ENCODE measurements at regions not wholly inside any gene's neighbourhood (a gene's known extent, or its start where the extent isn't known, plus 50 kb on each side); places are given as distances from the start of the nearest gene placed in this dataset.

DNA sequence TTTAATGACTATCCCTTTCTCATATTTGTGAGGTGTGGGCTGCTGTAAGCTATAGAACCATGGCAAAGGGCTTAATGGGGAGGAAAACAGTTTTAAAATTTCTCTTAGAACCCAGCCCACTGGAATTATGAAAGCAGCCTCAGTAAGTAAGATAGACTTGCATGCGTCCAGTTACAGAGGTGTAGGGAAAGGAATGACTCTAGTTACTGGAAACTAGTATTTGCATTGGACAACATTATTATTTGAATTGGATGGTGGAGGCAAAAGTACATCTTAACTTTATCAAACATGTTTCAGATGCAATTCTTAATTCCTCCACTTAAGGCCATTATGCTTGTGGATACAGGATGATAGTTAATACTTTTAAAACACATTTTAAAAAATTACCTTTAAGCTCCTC lies 292.9 kb downstream of the SPRY2 start:
- no peak overlapping the region for H3K27ac ChIP-seq (ENCODE audit: low read depth)
- Mint-ChIP-seq H3K4me1 (peaks cover 9% of the 10 kb centered on the region), H3K27me3 (ENCODE audit: insufficient read depth, low read depth, poor library complexity) (peaks cover 3% of the 10 kb centered on the region), H3K9me3 (no peaks in the 10 kb centered on the region; the same call in 2 of the 3 replicates), H3K4me3 (no peak overlapping the region), H3K27ac (no peak overlapping the region), H3K36me3 (ENCODE audit: low read depth) (no peaks in the 10 kb centered on the region)
- ATAC-seq (no peak), DNase-seq (ENCODE audit: low spot score) (no peak)
- H3F3A ChIP-seq (replicated peaks; ENCODE audit: low read depth): no peaks in the 10 kb centered on the region
- H3K4me1 ChIP-seq (ENCODE audit: insufficient read depth): no peaks in the 10 kb centered on the region; the same call in 1 of the 2 replicates
- no peak overlapping the region for H2AFZ ChIP-seq
- H3K9me2 ChIP-seq (ENCODE audit: insufficient read depth): no peaks in the 10 kb centered on the region; the same call in 1 of the 2 replicates
- no peak overlapping the region for H3K4me2 ChIP-seq
- no peaks in the 10 kb centered on the region for H3K79me2 ChIP-seq (replicated peaks; ENCODE audit: insufficient read depth)
- H4K20me1 ChIP-seq (replicated peaks; ENCODE audit: insufficient read depth): no peaks in the 10 kb centered on the region
- no peaks in the 10 kb centered on the region for H3K36me3 ChIP-seq (ENCODE audit: insufficient read depth)
- H3K4me3 ChIP-seq: no peak overlapping the region
- no peaks in the 10 kb centered on the region for H3K27me3 ChIP-seq (ENCODE audit: insufficient read depth)
- TF ChIP-seq NANOG (IDR thresholded peaks at IDR 0.05; ENCODE audit: borderline replicate concordance) (no peak), STAT1 (IDR thresholded peaks at IDR 0.05; ENCODE audit: unreplicated experiment) (no peak), EZH2 (IDR thresholded peaks at IDR 0.05; ENCODE audit: low read depth, unreplicated experiment) (no peak), CREB1 (CRISPR knock-in tag; IDR thresholded peaks at IDR 0.05; ENCODE audit: low read depth) (no peak), JUNB (IDR thresholded peaks at IDR 0.05; ENCODE audit: unreplicated experiment) (no peak), POLR2AphosphoS5 (IDR thresholded peaks at IDR 0.05; ENCODE audit: low read depth) (no peak), EZH2phosphoT487 (IDR thresholded peaks at IDR 0.05; ENCODE audit: unreplicated experiment) (no peak), ZNF331 (CRISPR knock-in tag; IDR thresholded peaks at IDR 0.05; ENCODE audit: low read depth) (no peak), ZNF114 (CRISPR knock-in tag; IDR thresholded peaks at IDR 0.05) (no peak)
- TF ChIP-seq, protein P1, sequence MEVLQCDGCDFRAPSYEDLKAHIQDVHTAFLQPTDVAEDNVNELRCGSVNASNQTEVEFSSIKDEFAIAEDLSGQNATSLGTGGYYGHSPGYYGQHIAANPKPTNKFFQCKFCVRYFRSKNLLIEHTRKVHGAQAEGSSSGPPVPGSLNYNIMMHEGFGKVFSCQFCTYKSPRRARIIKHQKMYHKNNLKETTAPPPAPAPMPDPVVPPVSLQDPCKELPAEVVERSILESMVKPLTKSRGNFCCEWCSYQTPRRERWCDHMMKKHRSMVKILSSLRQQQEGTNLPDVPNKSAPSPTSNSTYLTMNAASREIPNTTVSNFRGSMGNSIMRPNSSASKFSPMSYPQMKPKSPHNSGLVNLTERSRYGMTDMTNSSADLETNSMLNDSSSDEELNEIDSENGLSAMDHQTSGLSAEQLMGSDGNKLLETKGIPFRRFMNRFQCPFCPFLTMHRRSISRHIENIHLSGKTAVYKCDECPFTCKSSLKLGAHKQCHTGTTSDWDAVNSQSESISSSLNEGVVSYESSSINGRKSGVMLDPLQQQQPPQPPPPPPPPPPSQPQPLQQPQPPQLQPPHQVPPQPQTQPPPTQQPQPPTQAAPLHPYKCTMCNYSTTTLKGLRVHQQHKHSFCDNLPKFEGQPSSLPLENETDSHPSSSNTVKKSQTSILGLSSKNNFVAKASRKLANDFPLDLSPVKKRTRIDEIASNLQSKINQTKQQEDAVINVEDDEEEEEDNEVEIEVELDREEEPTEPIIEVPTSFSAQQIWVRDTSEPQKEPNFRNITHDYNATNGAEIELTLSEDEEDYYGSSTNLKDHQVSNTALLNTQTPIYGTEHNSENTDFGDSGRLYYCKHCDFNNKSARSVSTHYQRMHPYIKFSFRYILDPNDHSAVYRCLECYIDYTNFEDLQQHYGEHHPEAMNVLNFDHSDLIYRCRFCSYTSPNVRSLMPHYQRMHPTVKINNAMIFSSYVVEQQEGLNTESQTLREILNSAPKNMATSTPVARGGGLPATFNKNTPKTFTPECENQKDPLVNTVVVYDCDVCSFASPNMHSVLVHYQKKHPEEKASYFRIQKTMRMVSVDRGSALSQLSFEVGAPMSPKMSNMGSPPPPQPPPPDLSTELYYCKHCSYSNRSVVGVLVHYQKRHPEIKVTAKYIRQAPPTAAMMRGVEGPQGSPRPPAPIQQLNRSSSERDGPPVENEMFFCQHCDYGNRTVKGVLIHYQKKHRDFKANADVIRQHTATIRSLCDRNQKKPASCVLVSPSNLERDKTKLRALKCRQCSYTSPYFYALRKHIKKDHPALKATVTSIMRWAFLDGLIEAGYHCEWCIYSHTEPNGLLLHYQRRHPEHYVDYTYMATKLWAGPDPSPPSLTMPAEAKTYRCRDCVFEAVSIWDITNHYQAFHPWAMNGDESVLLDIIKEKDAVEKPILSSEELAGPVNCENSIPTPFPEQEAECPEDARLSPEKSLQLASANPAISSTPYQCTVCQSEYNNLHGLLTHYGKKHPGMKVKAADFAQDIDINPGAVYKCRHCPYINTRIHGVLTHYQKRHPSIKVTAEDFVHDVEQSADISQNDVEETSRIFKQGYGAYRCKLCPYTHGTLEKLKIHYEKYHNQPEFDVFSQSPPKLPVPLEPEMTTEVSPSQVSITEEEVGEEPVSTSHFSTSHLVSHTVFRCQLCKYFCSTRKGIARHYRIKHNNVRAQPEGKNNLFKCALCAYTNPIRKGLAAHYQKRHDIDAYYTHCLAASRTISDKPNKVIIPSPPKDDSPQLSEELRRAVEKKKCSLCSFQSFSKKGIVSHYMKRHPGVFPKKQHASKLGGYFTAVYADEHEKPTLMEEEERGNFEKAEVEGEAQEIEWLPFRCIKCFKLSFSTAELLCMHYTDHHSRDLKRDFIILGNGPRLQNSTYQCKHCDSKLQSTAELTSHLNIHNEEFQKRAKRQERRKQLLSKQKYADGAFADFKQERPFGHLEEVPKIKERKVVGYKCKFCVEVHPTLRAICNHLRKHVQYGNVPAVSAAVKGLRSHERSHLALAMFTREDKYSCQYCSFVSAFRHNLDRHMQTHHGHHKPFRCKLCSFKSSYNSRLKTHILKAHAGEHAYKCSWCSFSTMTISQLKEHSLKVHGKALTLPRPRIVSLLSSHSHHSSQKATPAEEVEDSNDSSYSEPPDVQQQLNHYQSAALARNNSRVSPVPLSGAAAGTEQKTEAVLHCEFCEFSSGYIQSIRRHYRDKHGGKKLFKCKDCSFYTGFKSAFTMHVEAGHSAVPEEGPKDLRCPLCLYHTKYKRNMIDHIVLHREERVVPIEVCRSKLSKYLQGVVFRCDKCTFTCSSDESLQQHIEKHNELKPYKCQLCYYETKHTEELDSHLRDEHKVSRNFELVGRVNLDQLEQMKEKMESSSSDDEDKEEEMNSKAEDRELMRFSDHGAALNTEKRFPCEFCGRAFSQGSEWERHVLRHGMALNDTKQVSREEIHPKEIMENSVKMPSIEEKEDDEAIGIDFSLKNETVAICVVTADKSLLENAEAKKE (CRISPR knock-in tag; IDR thresholded peaks at IDR 0.05): no peak
- TF ChIP-seq, protein P2, sequence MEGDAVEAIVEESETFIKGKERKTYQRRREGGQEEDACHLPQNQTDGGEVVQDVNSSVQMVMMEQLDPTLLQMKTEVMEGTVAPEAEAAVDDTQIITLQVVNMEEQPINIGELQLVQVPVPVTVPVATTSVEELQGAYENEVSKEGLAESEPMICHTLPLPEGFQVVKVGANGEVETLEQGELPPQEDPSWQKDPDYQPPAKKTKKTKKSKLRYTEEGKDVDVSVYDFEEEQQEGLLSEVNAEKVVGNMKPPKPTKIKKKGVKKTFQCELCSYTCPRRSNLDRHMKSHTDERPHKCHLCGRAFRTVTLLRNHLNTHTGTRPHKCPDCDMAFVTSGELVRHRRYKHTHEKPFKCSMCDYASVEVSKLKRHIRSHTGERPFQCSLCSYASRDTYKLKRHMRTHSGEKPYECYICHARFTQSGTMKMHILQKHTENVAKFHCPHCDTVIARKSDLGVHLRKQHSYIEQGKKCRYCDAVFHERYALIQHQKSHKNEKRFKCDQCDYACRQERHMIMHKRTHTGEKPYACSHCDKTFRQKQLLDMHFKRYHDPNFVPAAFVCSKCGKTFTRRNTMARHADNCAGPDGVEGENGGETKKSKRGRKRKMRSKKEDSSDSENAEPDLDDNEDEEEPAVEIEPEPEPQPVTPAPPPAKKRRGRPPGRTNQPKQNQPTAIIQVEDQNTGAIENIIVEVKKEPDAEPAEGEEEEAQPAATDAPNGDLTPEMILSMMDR (conservative IDR thresholded peaks at IDR 0.05; ENCODE audit: low read depth in 2 of 2): no peak
- TF ChIP-seq, protein P3, sequence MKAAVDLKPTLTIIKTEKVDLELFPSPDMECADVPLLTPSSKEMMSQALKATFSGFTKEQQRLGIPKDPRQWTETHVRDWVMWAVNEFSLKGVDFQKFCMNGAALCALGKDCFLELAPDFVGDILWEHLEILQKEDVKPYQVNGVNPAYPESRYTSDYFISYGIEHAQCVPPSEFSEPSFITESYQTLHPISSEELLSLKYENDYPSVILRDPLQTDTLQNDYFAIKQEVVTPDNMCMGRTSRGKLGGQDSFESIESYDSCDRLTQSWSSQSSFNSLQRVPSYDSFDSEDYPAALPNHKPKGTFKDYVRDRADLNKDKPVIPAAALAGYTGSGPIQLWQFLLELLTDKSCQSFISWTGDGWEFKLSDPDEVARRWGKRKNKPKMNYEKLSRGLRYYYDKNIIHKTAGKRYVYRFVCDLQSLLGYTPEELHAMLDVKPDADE (IDR thresholded peaks at IDR 0.05): no peak
- TF ChIP-seq, protein P4, sequence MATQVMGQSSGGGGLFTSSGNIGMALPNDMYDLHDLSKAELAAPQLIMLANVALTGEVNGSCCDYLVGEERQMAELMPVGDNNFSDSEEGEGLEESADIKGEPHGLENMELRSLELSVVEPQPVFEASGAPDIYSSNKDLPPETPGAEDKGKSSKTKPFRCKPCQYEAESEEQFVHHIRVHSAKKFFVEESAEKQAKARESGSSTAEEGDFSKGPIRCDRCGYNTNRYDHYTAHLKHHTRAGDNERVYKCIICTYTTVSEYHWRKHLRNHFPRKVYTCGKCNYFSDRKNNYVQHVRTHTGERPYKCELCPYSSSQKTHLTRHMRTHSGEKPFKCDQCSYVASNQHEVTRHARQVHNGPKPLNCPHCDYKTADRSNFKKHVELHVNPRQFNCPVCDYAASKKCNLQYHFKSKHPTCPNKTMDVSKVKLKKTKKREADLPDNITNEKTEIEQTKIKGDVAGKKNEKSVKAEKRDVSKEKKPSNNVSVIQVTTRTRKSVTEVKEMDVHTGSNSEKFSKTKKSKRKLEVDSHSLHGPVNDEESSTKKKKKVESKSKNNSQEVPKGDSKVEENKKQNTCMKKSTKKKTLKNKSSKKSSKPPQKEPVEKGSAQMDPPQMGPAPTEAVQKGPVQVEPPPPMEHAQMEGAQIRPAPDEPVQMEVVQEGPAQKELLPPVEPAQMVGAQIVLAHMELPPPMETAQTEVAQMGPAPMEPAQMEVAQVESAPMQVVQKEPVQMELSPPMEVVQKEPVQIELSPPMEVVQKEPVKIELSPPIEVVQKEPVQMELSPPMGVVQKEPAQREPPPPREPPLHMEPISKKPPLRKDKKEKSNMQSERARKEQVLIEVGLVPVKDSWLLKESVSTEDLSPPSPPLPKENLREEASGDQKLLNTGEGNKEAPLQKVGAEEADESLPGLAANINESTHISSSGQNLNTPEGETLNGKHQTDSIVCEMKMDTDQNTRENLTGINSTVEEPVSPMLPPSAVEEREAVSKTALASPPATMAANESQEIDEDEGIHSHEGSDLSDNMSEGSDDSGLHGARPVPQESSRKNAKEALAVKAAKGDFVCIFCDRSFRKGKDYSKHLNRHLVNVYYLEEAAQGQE (IDR thresholded peaks at IDR 0.05; ENCODE audit: unreplicated experiment): no peak

All from GM23338 (cell line).